Large intestine (tissue), 3 donors: ENCODE measurements at regions not wholly inside any gene's neighbourhood (a gene's known extent, or its start where the extent isn't known, plus 50 kb on each side); places are given as distances from the start of the nearest gene placed in this dataset.

Experiments used
- DNase-seq, 2 donors: peaks; one replicate each; pipeline versions ENCODE4 v3.0.0 to v3.0.0-alpha.2; 2013
- H3K27ac ChIP-seq: one replicate; pipeline ENCODE4 v1.5.1; 2013; ENCODE audit warnings: low read length
- H3K27me3 ChIP-seq: 2 replicates; pipeline ENCODE4 v1.6.1; 2013; ENCODE audit warnings: low read length; ENCODE audit not compliant: control insufficient read depth, insufficient read depth
- H3K36me3 ChIP-seq: 2 replicates; pipeline ENCODE4 v1.6.1; 2013; ENCODE audit warnings: low read length; ENCODE audit not compliant: control insufficient read depth, insufficient read depth
- H3K4me1 ChIP-seq: one replicate; pipeline ENCODE4 v1.6.1; 2013; ENCODE audit warnings: low read length; ENCODE audit not compliant: control insufficient read depth, insufficient read depth
- H3K4me3 ChIP-seq: one replicate; pipeline ENCODE4 v1.5.1; 2013; ENCODE audit warnings: low read length
- H3K9me3 ChIP-seq: one replicate; pipeline ENCODE4 v1.6.1; 2013; ENCODE audit warnings: mild to moderate bottlenecking, low read depth, low read length, moderate library complexity; ENCODE audit not compliant: control insufficient read depth
- WGBS: methylation state at CpG from one replicate; pipeline ENCODE4 v1.1.5; 2013; ENCODE audit warnings: low lambda C conversion rate; ENCODE audit not compliant: insufficient coverage; 5-methylcytosine and 5-hydroxymethylcytosine counted together

DNA sequence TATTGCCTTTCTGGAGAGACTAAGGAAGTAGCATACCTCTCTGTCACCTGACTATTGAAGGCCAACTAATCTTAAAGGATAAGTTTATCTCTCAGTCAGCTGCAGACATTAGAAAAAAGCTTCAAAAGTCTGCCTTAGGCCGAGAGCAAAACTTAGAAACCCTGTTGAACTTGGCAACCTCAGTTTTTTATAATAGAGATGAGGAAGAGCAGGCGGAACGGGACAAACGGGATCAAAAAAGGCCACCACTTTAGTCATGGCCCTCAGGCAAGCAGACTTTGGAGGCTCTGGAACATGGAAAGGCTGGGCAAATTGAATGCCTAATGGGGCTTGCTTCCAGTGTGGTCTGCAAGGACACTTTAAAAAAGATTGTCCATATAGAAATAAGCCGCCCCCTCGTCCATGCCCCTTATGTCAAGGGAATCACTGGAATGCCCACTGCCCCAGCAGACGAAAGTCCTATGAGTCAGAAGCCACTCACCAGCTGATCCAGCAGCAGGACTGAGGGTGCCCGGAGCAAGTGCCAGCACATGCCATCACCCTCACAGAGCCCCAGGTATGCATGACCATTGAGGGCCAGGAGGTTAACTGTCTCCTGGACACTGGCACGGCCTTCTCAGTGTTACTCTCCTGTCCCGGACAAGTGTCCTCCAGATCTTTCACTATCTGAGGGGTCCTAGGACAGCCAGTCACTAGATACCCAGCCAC, 61.5 kb upstream of the FAM98A start:
- DNase-seq, result no peak
- no peaks in the 10 kb centered on the region for H3K4me1 ChIP-seq
- H3K36me3 ChIP-seq, result no peaks in the 10 kb centered on the region
- H3K4me3 ChIP-seq, result no peak overlapping the region
- H3K27ac ChIP-seq, result no peak overlapping the region
- no peaks in the 10 kb centered on the region for H3K27me3 ChIP-seq
- WGBS, result 83% methylated on average over 2 of the region's 10 CpGs
- no peaks in the 10 kb centered on the region for H3K9me3 ChIP-seq

- WGBS, result 33% methylated on average over 1 of the region's 5 CpGs
- H3K27me3 ChIP-seq, result no peaks in the 10 kb centered on the region
- no peak overlapping the region for H3K4me3 ChIP-seq
- DNase-seq, result no peak
- H3K9me3 ChIP-seq, result no peaks in the 10 kb centered on the region
- no peaks in the 10 kb centered on the region for H3K36me3 ChIP-seq
- H3K27ac ChIP-seq, result no peak overlapping the region
- H3K4me1 ChIP-seq, result no peaks in the 10 kb centered on the region
Observed at GRCh38 chr2:33655626-33656320, 56.7 kb upstream of the FAM98A start.

DNA sequence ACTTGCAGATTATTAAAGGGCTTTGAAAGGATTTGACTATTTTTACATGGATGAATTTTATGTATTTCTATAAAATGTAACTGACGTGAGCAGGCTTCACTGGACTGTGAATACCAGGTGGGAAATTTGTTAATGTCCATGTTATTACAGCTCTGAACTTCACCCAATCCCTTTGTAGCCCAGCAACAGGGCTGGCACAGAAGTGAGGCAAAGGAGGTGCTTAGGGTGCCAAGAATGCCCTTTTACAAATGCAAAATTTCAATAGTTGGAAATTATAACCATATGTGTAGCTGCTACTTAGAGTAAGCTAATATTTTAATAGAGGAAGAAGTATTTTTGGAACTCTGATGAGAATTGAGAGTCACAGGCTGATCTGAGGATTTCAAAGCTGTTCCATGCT, 53.7 kb upstream of the FAM98A start:
- Histone ChIP-seq H3K27ac (no peak overlapping the region), H3K9me3 (no peaks in the 10 kb centered on the region), H3K36me3 (no peaks in the 10 kb centered on the region), H3K27me3 (no peaks in the 10 kb centered on the region), H3K4me3 (no peak overlapping the region), H3K4me1 (no peaks in the 10 kb centered on the region)
- WGBS, result no CpG with 5 or more reads among the region's 1 CpG
- DNase-seq, result no peak

- no CpG with 5 or more reads among the region's 1 CpG for WGBS
- H3K36me3 ChIP-seq, result no peaks in the 10 kb centered on the region
- H3K4me3 ChIP-seq, result no peak overlapping the region
- no peak overlapping the region for H3K27ac ChIP-seq
- H3K4me1 ChIP-seq, result no peaks in the 10 kb centered on the region
- DNase-seq, result no peak
- no peaks in the 10 kb centered on the region for H3K9me3 ChIP-seq
- no peaks in the 10 kb centered on the region for H3K27me3 ChIP-seq
Observed at GRCh38 chr2:33650171-33650570, 51.1 kb upstream of the FAM98A start.
